H9 (cell line): ENCODE measurements at regions not wholly inside any gene's neighbourhood (a gene's known extent, or its start where the extent isn't known, plus 50 kb on each side); places are given as distances from the start of the nearest gene placed in this dataset.

ENCODE experiments used
- DNase-seq: peaks from one replicate; pipeline ENCODE4 v3.0.0-alpha.2; 2017
- H2AFZ ChIP-seq: one replicate; pipeline ENCODE4 v1.6.1; 2013; ENCODE audit warnings: mild to moderate bottlenecking, low read length, control low read depth, moderate library complexity
- H2AK5ac ChIP-seq: 2 replicates; pipeline ENCODE4 v1.6.1; 2013; ENCODE audit warnings: low read length, control low read depth, mixed read lengths; ENCODE audit not compliant: insufficient read length
- H2BK120ac ChIP-seq: one replicate; pipeline ENCODE4 v1.6.1; 2013; ENCODE audit warnings: low read depth, mild to moderate bottlenecking, low read length, control low read depth, inconsistent platforms; ENCODE audit not compliant: poor library complexity, severe bottlenecking
- H2BK12ac ChIP-seq: 2 replicates; pipeline ENCODE4 v1.6.1; 2013; ENCODE audit warnings: low read length, control low read depth, mixed read lengths, low read depth; ENCODE audit not compliant: insufficient read length
- H2BK15ac ChIP-seq: 2 replicates; pipeline ENCODE4 v1.6.1; 2013; ENCODE audit warnings: low read depth, low read length, control low read depth
- H2BK20ac ChIP-seq: one replicate; pipeline ENCODE4 v1.6.1; 2013; ENCODE audit warnings: low read depth, mild to moderate bottlenecking, low read length, control low read depth, inconsistent platforms; ENCODE audit not compliant: poor library complexity, severe bottlenecking
- H2BK5ac ChIP-seq: 2 replicates; pipeline ENCODE4 v1.6.1; 2013; ENCODE audit warnings: low read length, control low read depth, mixed read lengths; ENCODE audit not compliant: insufficient read length
- H3K14ac ChIP-seq: 2 replicates; pipeline ENCODE4 v1.6.1; 2013; ENCODE audit warnings: low read length, control low read depth; ENCODE audit not compliant: insufficient read depth
- H3K18ac ChIP-seq: 2 replicates; pipeline ENCODE4 v1.6.1; 2013; ENCODE audit warnings: low read depth, mild to moderate bottlenecking, mixed read lengths, low read length, control low read depth; ENCODE audit not compliant: insufficient read length
- H3K23ac ChIP-seq: 2 replicates; pipeline ENCODE4 v1.6.1; 2013; ENCODE audit warnings: low read length, control low read depth, mixed read lengths, low read depth; ENCODE audit not compliant: insufficient read length
- H3K23me2 ChIP-seq: 2 replicates; pipeline ENCODE4 v1.6.1; 2013; ENCODE audit warnings: low read depth, mild to moderate bottlenecking, mixed read lengths, low read length, control low read depth; ENCODE audit not compliant: insufficient read length, poor library complexity, severe bottlenecking
- H3K27ac ChIP-seq: 2 replicates; pipeline ENCODE4 v1.5.1; 2013; ENCODE audit warnings: low read length, control low read depth, mixed read lengths, low read depth; ENCODE audit not compliant: insufficient read length
- H3K27me3 ChIP-seq: 2 replicates; pipeline ENCODE4 v1.6.1; 2013; ENCODE audit warnings: low read length, control low read depth, inconsistent platforms; ENCODE audit not compliant: insufficient read depth
- H3K4ac ChIP-seq: 2 replicates; pipeline ENCODE4 v1.6.1; 2013; ENCODE audit warnings: low read depth, mild to moderate bottlenecking, control low read depth, inconsistent platforms, low read length, moderate library complexity
- H3K4me1 ChIP-seq: 2 replicates; pipeline ENCODE4 v1.6.1; 2013; ENCODE audit warnings: low read length, control low read depth, inconsistent platforms; ENCODE audit not compliant: insufficient read depth
- H3K4me2 ChIP-seq: 2 replicates; pipeline ENCODE4 v1.6.1; 2013; ENCODE audit warnings: low read length, control low read depth, mixed read lengths; ENCODE audit not compliant: insufficient read length, insufficient read depth
- H3K56ac ChIP-seq: 2 replicates; pipeline ENCODE4 v1.6.1; 2013; ENCODE audit warnings: low read depth, mild to moderate bottlenecking, mixed read lengths, low read length, control low read depth; ENCODE audit not compliant: insufficient read length
- H3K79me1 ChIP-seq: 2 replicates; pipeline ENCODE4 v1.6.1; 2013; ENCODE audit warnings: low read depth, mild to moderate bottlenecking, moderate library complexity, low read length, control low read depth, inconsistent platforms; ENCODE audit not compliant: insufficient read depth, poor library complexity, severe bottlenecking
- H3K79me2 ChIP-seq: 2 replicates; pipeline ENCODE4 v1.6.1; 2013; ENCODE audit warnings: low read length, control low read depth, inconsistent platforms; ENCODE audit not compliant: insufficient read depth
- H3K9ac ChIP-seq: 2 replicates; pipeline ENCODE4 v1.6.1; 2013; ENCODE audit warnings: low read length, control low read depth, mixed read lengths; ENCODE audit not compliant: insufficient read length; ENCODE audit errors: extremely low read depth
- H3K9me3 ChIP-seq: one replicate; pipeline ENCODE4 v1.6.1; 2013; ENCODE audit warnings: low read depth, low read length, inconsistent platforms; ENCODE audit not compliant: control insufficient read depth
- H3T11ph ChIP-seq: one replicate; pipeline ENCODE4 v1.6.1; 2013; ENCODE audit warnings: mild to moderate bottlenecking, low read length, control low read depth, inconsistent platforms
- H4K20me1 ChIP-seq: one replicate; pipeline ENCODE4 v1.6.1; 2013; ENCODE audit not compliant: control insufficient read depth, insufficient read length, insufficient read depth
- H4K5ac ChIP-seq: 2 replicates; pipeline ENCODE4 v1.6.1; 2013; ENCODE audit warnings: low read depth, mild to moderate bottlenecking, mixed read lengths, low read length, control low read depth; ENCODE audit not compliant: insufficient read length
- H4K8ac ChIP-seq: replicated peaks from 2 replicates; pipeline ENCODE4 v1.6.1; 2013; ENCODE audit warnings: low read length, control low read depth, mixed read lengths, low read depth; ENCODE audit not compliant: insufficient read length
- H4K91ac ChIP-seq: 2 replicates; pipeline ENCODE4 v1.6.1; 2013; ENCODE audit warnings: low read depth, mild to moderate bottlenecking, moderate library complexity, mixed read lengths, low read length, control low read depth; ENCODE audit not compliant: insufficient read length
- H3K27ac Mint-ChIP-seq, 3 experiments: 2 replicates in 2 of 3; 3 replicates in 1 of 3; pipeline ENCODE4 v1.8.0; 2020 to 2021; ENCODE audit warnings: mixed read lengths in 3 of 3, mild to moderate bottlenecking in 1 of 3, moderate library complexity in 1 of 3
- H3K27me3 Mint-ChIP-seq: 2 replicates; pipeline ENCODE4 v1.8.0; 2021; ENCODE audit warnings: low read depth, mild to moderate bottlenecking, moderate library complexity, mixed read lengths
- H3K36me3 Mint-ChIP-seq, 3 experiments: 2 replicates in 2 of 3; 3 replicates in 1 of 3; pipeline ENCODE4 v1.8.0; 2020 to 2021; ENCODE audit warnings: low read depth in 3 of 3, mixed read lengths in 3 of 3; ENCODE audit not compliant: insufficient read depth in 1 of 3
- H3K4me1 Mint-ChIP-seq, 2 experiments: 2 replicates each; pipeline ENCODE4 v1.8.0; 2020; ENCODE audit warnings: mixed read lengths in 2 of 2
- H3K4me3 Mint-ChIP-seq, 2 experiments: 2 replicates in 1 of 2; 3 replicates in 1 of 2; pipeline ENCODE4 v1.8.0; 2020 to 2021; ENCODE audit warnings: mild to moderate bottlenecking in 2 of 2, mixed read lengths in 2 of 2, moderate library complexity in 1 of 2
- H3K9me3 Mint-ChIP-seq, 2 experiments: 2 replicates in 1 of 2; 3 replicates in 1 of 2; pipeline ENCODE4 v1.8.0; 2020; ENCODE audit warnings: mild to moderate bottlenecking in 2 of 2, mixed read lengths in 2 of 2, moderate library complexity in 1 of 2
- CTCF ChIP-seq: fragments of 200-600 bp; sonication (generic); conservative IDR thresholded peaks from 3 replicates; pipeline ENCODE4 v1.8.0; 2021; ENCODE audit warnings: antibody characterized with exemption, mild to moderate bottlenecking
- WGBS: extraction: QIAGEN DNeasy Blood & Tissue Kit; methylation state at CpG from one replicate; pipeline ENCODE4 v1.1.7; 2013; ENCODE audit warnings: missing lambda C conversion rate, low lambda C conversion rate, mixed read lengths; ENCODE audit not compliant: insufficient read length; ENCODE audit errors: extremely low coverage; 5-methylcytosine and 5-hydroxymethylcytosine counted together

- Histone ChIP-seq H3K4me1 (no peaks in the 10 kb centered on the region), H2AK5ac (no peak overlapping the region), H3K56ac (no peak overlapping the region), H2AFZ (no peak overlapping the region), H2BK12ac (no peak overlapping the region), H4K20me1 (no peaks in the 10 kb centered on the region), H2BK120ac (no peak overlapping the region), H3K14ac (no peak overlapping the region), H3K4ac (no peak overlapping the region), H3K18ac (no peak overlapping the region), H4K5ac (no peak overlapping the region), H3K27me3 (no peaks in the 10 kb centered on the region), H3K23me2 (no peaks in the 10 kb centered on the region), H4K8ac (no peak overlapping the region), H2BK20ac (no peak overlapping the region), H2BK5ac (no peak overlapping the region), H3K4me2 (no peak overlapping the region), H3K9me3 (no peaks in the 10 kb centered on the region), H3K9ac (no peak overlapping the region), H3K79me1 (no peaks in the 10 kb centered on the region), H2BK15ac (no peak overlapping the region), H3K79me2 (no peaks in the 10 kb centered on the region), H3K23ac (no peak overlapping the region), H4K91ac (no peak overlapping the region), H3T11ph (no peak overlapping the region), H3K27ac (no peak overlapping the region)
- Mint-ChIP-seq H3K27ac (no peak overlapping the region), H3K4me1 (0 out of 4 replicates have a peak, but pooled peaks cover 0 to 7% of the 10 kb centered on the region in 2 experiments), H3K4me3 (no peak overlapping the region), H3K27me3 (0 out of 2 replicates have a peak, but pooled peaks cover 3% of the 10 kb centered on the region), H3K36me3 (peaks cover 0 to 2% (median 0%) of the 10 kb centered on the region in 3 experiments; a peak in 1 of 7 replicates), H3K9me3 (0 out of 5 replicates have a peak, but pooled peaks cover 0 to 5% of the 10 kb centered on the region in 2 experiments)
- no peak for DNase-seq
- WGBS: no CpG with 5 or more reads among the region's 6 CpGs
- TF ChIP-seq CTCF: no peak
These were observed 485.8 kb upstream of the MGMT start for GRCh38 chr10:128981251-128981650.
